HepG2 (cell line): ENCODE measurements at regions not wholly inside any gene's neighbourhood (a gene's known extent, or its start where the extent isn't known, plus 50 kb on each side); places are given as distances from the start of the nearest gene placed in this dataset.

ENCODE experiments used
- ATAC-seq: fragments of 200-7000 bp; cut with Tn5 transposase; 3 replicates; pipeline ENCODE4 v1.9.1; 2020; ENCODE audit warnings: mild to moderate bottlenecking, moderate library complexity
- BruUV-seq: library from RNA; stranded (reverse); fragments of 400-500 nt; replicated peaks from 2 replicates; lab custom pipeline; 2021; lab: Mats Ljungman, UMichigan
- CTCF ChIA-PET: fragments of 300-600 bp; formaldehyde crosslinking; extraction: SDS; loops from one replicate; lab custom pipeline; 2021; ENCODE audit warnings: low total read pairs, inconsistent platforms, low intra/inter-chr PET ratio; lab: Yijun Ruan, JAX
- POLR2A ChIA-PET: fragments of 350-600 bp; sonication (Branson Sonifier 250); formaldehyde crosslinking; loops from one replicate; lab custom pipeline; 2020; ENCODE audit warnings: antibody characterized with exemption, inconsistent platforms; lab: Yijun Ruan, JAX
- DNase-seq: peaks from one replicate; pipeline ENCODE4 v3.0.0-alpha.2; 2015; ENCODE audit warnings: low spot score
- FAIRE-seq: peaks from 3 replicates; lab custom pipeline; 2011; peaks lifted over from hg19 to GRCh38; lab: Jason Lieb, UNC
- H2AFZ ChIP-seq: one replicate; pipeline ENCODE4 v1.6.1; 2011; ENCODE audit warnings: low read length, inconsistent platforms
- H3K27ac ChIP-seq: fragments of 300-600 bp; 3 replicates; pipeline ENCODE4 v1.8.0; 2011; ENCODE audit warnings: mixed run types, mild to moderate bottlenecking, mixed read lengths, low read length, inconsistent platforms; ENCODE audit not compliant: insufficient read depth; ENCODE audit errors: extremely low read length
- H3K27me3 ChIP-seq, 2 experiments: fragments of 200-600 bp in 1 of 2; 2 replicates in 1 of 2; 3 replicates in 1 of 2; pipeline versions ENCODE4 v1.6.0 to v1.8.0; 2011; ENCODE audit warnings: low read length in 2 of 2, mild to moderate bottlenecking in 2 of 2, moderate library complexity in 2 of 2, inconsistent platforms in 1 of 2; ENCODE audit not compliant: insufficient read depth in 2 of 2, control insufficient read depth in 1 of 2
- H3K36me3 ChIP-seq, 2 experiments: fragments of 200-600 bp in 1 of 2; replicated peaks in 1 of 2; 2 replicates in 1 of 2; 3 replicates in 1 of 2; pipeline versions ENCODE4 v1.5.1 to v1.8.0; 2011; ENCODE audit warnings: low read length in 2 of 2, inconsistent platforms in 1 of 2; ENCODE audit not compliant: insufficient read depth in 2 of 2, control insufficient read depth in 1 of 2
- H3K4me1 ChIP-seq: 2 replicates; pipeline ENCODE4 v1.5.1; 2012; ENCODE audit warnings: low read length, inconsistent platforms; ENCODE audit not compliant: insufficient read depth
- H3K4me2 ChIP-seq: 2 replicates; pipeline ENCODE4 v1.6.0; 2011; ENCODE audit warnings: low read depth, low read length, inconsistent platforms
- H3K4me3 ChIP-seq, 3 experiments: fragments of 200-600 bp in 1 of 3; sonication (generic), shearing (Covaris generic) in 1 of 3; replicated peaks in 1 of 3; 2 replicates each; pipeline ENCODE4 v1.5.1; 2011 to 2016; ENCODE audit warnings: low read length in 3 of 3, inconsistent platforms in 2 of 3, low read depth in 2 of 3, mild to moderate bottlenecking in 2 of 3, control low read depth in 1 of 3, mixed read lengths in 1 of 3; ENCODE audit not compliant: insufficient read depth in 1 of 3
- H3K79me2 ChIP-seq: one replicate; pipeline ENCODE4 v1.6.1; 2011; ENCODE audit warnings: low read length, inconsistent platforms; ENCODE audit not compliant: insufficient read depth
- H3K9ac ChIP-seq: 2 replicates; pipeline ENCODE4 v1.6.0; 2011; ENCODE audit warnings: mild to moderate bottlenecking, low read depth, low read length, inconsistent platforms; ENCODE audit not compliant: insufficient read depth
- H3K9me3 ChIP-seq: 2 replicates; pipeline ENCODE4 v1.5.1; 2012; ENCODE audit warnings: mild to moderate bottlenecking, low read length
- H4K20me1 ChIP-seq: 2 replicates; pipeline ENCODE4 v1.6.0; 2011; ENCODE audit warnings: inconsistent platforms, mild to moderate bottlenecking, low read length, moderate library complexity; ENCODE audit not compliant: insufficient read depth
- ATF2 ChIP-seq: sonication (generic); formaldehyde crosslinking; IDR thresholded peaks from 2 replicates; pipeline ENCODE4 v1.4.0; 2020; ENCODE audit warnings: missing genetic modification reagents
- EZH2 ChIP-seq: conservative IDR thresholded peaks from 2 replicates; pipeline ENCODE4 v1.6.1; 2012; ENCODE audit warnings: mild to moderate bottlenecking, low read depth, low read length, moderate library complexity
- FOXA3 ChIP-seq: IDR thresholded peaks from 2 replicates; pipeline ENCODE4 v1.6.1; 2016; ENCODE audit warnings: missing genetic modification reagents, missing compliant biosample characterization
- MAFK ChIP-seq, 2 experiments: IDR thresholded peaks in 1 of 2; conservative IDR thresholded peaks in 1 of 2; 2 replicates each; pipeline ENCODE4 v1.6.1; 2011; ENCODE audit warnings: improper control_type of control experiment in 2 of 2, low read length in 2 of 2
- NFIC ChIP-seq: IDR thresholded peaks from 2 replicates; pipeline ENCODE4 v1.6.1; 2012; ENCODE audit warnings: mild to moderate bottlenecking, low read length, inconsistent platforms
- NFKBIZ ChIP-seq: IDR thresholded peaks from 2 replicates; pipeline ENCODE4 v1.6.1; 2018; ENCODE audit warnings: missing genetic modification reagents, missing compliant biosample characterization
- NONO ChIP-seq, 2 experiments: fragments of 450-650 bp in 1 of 2; sonication (generic) in 1 of 2; formaldehyde crosslinking in 1 of 2; IDR thresholded peaks in 1 of 2; conservative IDR thresholded peaks in 1 of 2; 2 replicates each; pipeline versions ENCODE4 v1.6.1 to v1.8.0; 2017 to 2022; ENCODE audit warnings: mild to moderate bottlenecking in 1 of 2, missing genetic modification reagents in 1 of 2, moderate library complexity in 1 of 2
- PITX1 ChIP-seq: sonication (generic); formaldehyde crosslinking; IDR thresholded peaks from 2 replicates; pipeline ENCODE4 v1.5.1; 2020; ENCODE audit warnings: mild to moderate bottlenecking, missing genetic modification reagents
- RBM22 ChIP-seq: fragments of 200-400 bp; formaldehyde crosslinking; optimal IDR thresholded peaks from 2 replicates; pipeline ENCODE3; 2017; ENCODE audit warnings: mild to moderate bottlenecking, low read length, moderate library complexity
- TCF7 ChIP-seq: sonication (generic); IDR thresholded peaks from 2 replicates; pipeline ENCODE4 v1.6.1; 2016; ENCODE audit warnings: antibody characterized with exemption, low read depth
- ZC3H13 ChIP-seq: sonication (generic); formaldehyde crosslinking; IDR thresholded peaks from 2 replicates; pipeline ENCODE4 v1.8.1; 2023; ENCODE audit warnings: mild to moderate bottlenecking, missing genetic modification reagents, moderate library complexity
- ZNF207 ChIP-seq: fragments of 450-650 bp; IDR thresholded peaks from 2 replicates; pipeline ENCODE4 v1.6.1; 2016; ENCODE audit warnings: antibody characterized with exemption, borderline replicate concordance
- ZNF235 ChIP-seq: sonication (generic); formaldehyde crosslinking; IDR thresholded peaks from 2 replicates; pipeline ENCODE4 v1.8.1; 2023; ENCODE audit warnings: mild to moderate bottlenecking, missing genetic modification reagents, borderline replicate concordance
- ZNF34 ChIP-seq: sonication (generic); formaldehyde crosslinking; IDR thresholded peaks from 2 replicates; pipeline ENCODE4 v1.4.0; 2020; ENCODE audit warnings: mild to moderate bottlenecking, missing genetic modification reagents, borderline replicate concordance
- WGBS: methylation state at CpG from one replicate; pipeline ENCODE4 v1.1.6; 2017; ENCODE audit warnings: low lambda C conversion rate; 5-methylcytosine and 5-hydroxymethylcytosine counted together
- in situ Hi-C: cut with HindIII; loops from 2 replicates; pipeline ENCODE4 v1.10.0; 2017; ENCODE audit warnings: low pct_unique_long_range_greater_than_20kb; ENCODE audit not compliant: extremely low pct_ligation_motif_present
- intact Hi-C: fragments of 100-400 bp; cut with micrococcal nuclease; formaldehyde crosslinking; loops from one replicate; pipeline ENCODE4 v1.10.0; 2022; ENCODE audit not compliant: unreplicated experiment

GRCh38 chr20:17068084-17068711 lies 158.6 kb upstream of the PCSK2 start:
- intact Hi-C loops, result no loop called here
- no peaks in the 10 kb centered on the region for H3K4me1 ChIP-seq
- no peak overlapping the region for H3K4me2 ChIP-seq
- in situ Hi-C loops, result no loop called here
- no peaks in the 10 kb centered on the region for H3K79me2 ChIP-seq
- no peak overlapping the region for H2AFZ ChIP-seq
- H4K20me1 ChIP-seq, result no peaks in the 10 kb centered on the region
- H3K27ac ChIP-seq, result no peak overlapping the region
- ChIA-PET CTCF (no interaction called here), POLR2A (no interaction called here)
- H3K9ac ChIP-seq, result no peak overlapping the region
- no peak for FAIRE-seq
- TF ChIP-seq PITX1 (CRISPR knock-in tag) (no peak), NFIC (no peak), MAFK (conservative IDR thresholded peaks at IDR 0.05 in 1 of 2, IDR thresholded peaks at IDR 0.05 in 1 of 2; ENCODE audit: low read length in 2 of 2) (peak in 1 of 2 experiments; percentile 10; a peak in 2 of 4 replicates), EZH2 (no peak), RBM22 (no peak), FOXA3 (no peak)
- 29% methylated on average over 4 of the region's 4 CpGs for WGBS
- H3K27me3 ChIP-seq, result no peaks in the 10 kb centered on the region
- no peak overlapping the region for H3K4me3 ChIP-seq
- ATAC-seq, result no peak
- peaks cover 18% of the 10 kb centered on the region; the same call in 1 of the 2 replicates for H3K9me3 ChIP-seq
- no peak for DNase-seq
- no TSS peak for BruUV-seq
- no peaks in the 10 kb centered on the region for H3K36me3 ChIP-seq

- Histone ChIP-seq H3K4me3 (no peak overlapping the region), H4K20me1 (no peaks in the 10 kb centered on the region)
- 5% methylated on average over 6 of the region's 6 CpGs for WGBS
- TF ChIP-seq TCF7, result no peak
- no peak for TF ChIP-seq NFKBIZ (CRISPR knock-in tag)
- no peak for TF ChIP-seq ZC3H13 (CRISPR knock-in tag)
- no peak for TF ChIP-seq ZNF34 (CRISPR knock-in tag)
- TF ChIP-seq ATF2, result no peak
- TF ChIP-seq NONO (IDR thresholded peaks at IDR 0.05), result no peak
- TF ChIP-seq NONO (CRISPR knock-in tag; conservative IDR thresholded peaks at IDR 0.05), result no peak
- no peak for TF ChIP-seq ZNF207
- TF ChIP-seq ZNF235 (CRISPR knock-in tag), result no peak
- TF ChIP-seq, all 625 proteins: peak for 0
- intact Hi-C loops, result no loop called here
- POLR2A ChIA-PET, result no interaction called here
- DNase-seq (no peak), ATAC-seq (no peak), FAIRE-seq (no peak)
- no peak overlapping the region for H2AFZ ChIP-seq
- peaks cover 9% of the 10 kb centered on the region; the same call in 1 of the 2 replicates for H3K9me3 ChIP-seq
- H3K27me3 ChIP-seq, result no peaks in the 10 kb centered on the region
- BruUV-seq, result no TSS peak
- in situ Hi-C loops, result no loop called here
- H3K9ac ChIP-seq, result no peak overlapping the region
- CTCF ChIA-PET, result no interaction called here
- H3K79me2 ChIP-seq, result no peaks in the 10 kb centered on the region
- no peaks in the 10 kb centered on the region for H3K36me3 ChIP-seq
- H3K4me2 ChIP-seq, result no peak overlapping the region
- H3K4me1 ChIP-seq, result no peaks in the 10 kb centered on the region
- no peak overlapping the region for H3K27ac ChIP-seq
These were observed 149.8 kb upstream of the PCSK2 start for GRCh38 chr20:17077030-17077429.
